Smooth muscle cell (in vitro differentiated cells): ENCODE measurements at regions not wholly inside any gene's neighbourhood (a gene's known extent, or its start where the extent isn't known, plus 50 kb on each side); places are given as distances from the start of the nearest gene placed in this dataset.

Experiments used
- DNase-seq: peaks from one replicate; lab custom pipeline; 2025; ENCODE audit not compliant: unreplicated experiment; lab: John Stamatoyannopoulos, UW
- H2AFZ ChIP-seq: fragments of 200-600 bp; sonication (generic); 2 replicates; pipeline ENCODE4 v1.6.0; 2016; ENCODE audit warnings: antibody characterized with exemption, low read depth, mild to moderate bottlenecking
- H3F3A ChIP-seq: fragments of 200-600 bp; sonication (generic); 2 replicates; pipeline ENCODE4 v1.6.0; 2017; ENCODE audit warnings: antibody characterized with exemption, low read depth
- H3K27ac ChIP-seq: fragments of 200-600 bp; sonication (generic); 2 replicates; pipeline ENCODE4 v1.5.1; 2016; ENCODE audit warnings: low read depth, mild to moderate bottlenecking
- H3K27me3 ChIP-seq: fragments of 200-600 bp; sonication (generic); 2 replicates; pipeline ENCODE4 v1.6.1; 2016; ENCODE audit warnings: low read depth, mild to moderate bottlenecking
- H3K36me3 ChIP-seq: fragments of 200-600 bp; sonication (generic); 2 replicates; pipeline ENCODE4 v1.5.1; 2016; ENCODE audit warnings: low read depth
- H3K4me1 ChIP-seq: fragments of 200-600 bp; sonication (generic); 2 replicates; pipeline ENCODE4 v1.5.1; 2016; ENCODE audit warnings: low read depth
- H3K4me2 ChIP-seq: fragments of 200-600 bp; sonication (generic); 2 replicates; pipeline ENCODE4 v1.6.0; 2016; ENCODE audit warnings: mild to moderate bottlenecking
- H3K4me3 ChIP-seq: fragments of 200-600 bp; sonication (generic); 2 replicates; pipeline ENCODE4 v1.5.1; 2016; ENCODE audit warnings: mild to moderate bottlenecking
- H3K79me2 ChIP-seq: fragments of 200-600 bp; sonication (generic); 2 replicates; pipeline ENCODE4 v1.6.0; 2016; ENCODE audit warnings: low read depth, mild to moderate bottlenecking
- H3K9ac ChIP-seq: fragments of 200-600 bp; sonication (generic); 2 replicates; pipeline ENCODE4 v1.6.0; 2016; ENCODE audit warnings: low read depth
- H3K9me3 ChIP-seq: fragments of 200-600 bp; sonication (generic); replicated peaks from 2 replicates; pipeline ENCODE4 v1.5.1; 2016; ENCODE audit warnings: low read depth
- H4K20me1 ChIP-seq: fragments of 200-600 bp; sonication (generic); 2 replicates; pipeline ENCODE4 v1.6.0; 2016; ENCODE audit warnings: low read depth
- CTCF ChIP-seq: fragments of 200-600 bp; sonication (generic); IDR thresholded peaks from 2 replicates; pipeline ENCODE4 v1.5.1; 2017; ENCODE audit warnings: borderline replicate concordance, mild to moderate bottlenecking, antibody characterized with exemption; ENCODE audit not compliant: insufficient read depth, poor library complexity, severe bottlenecking
- WGBS: methylation state at CpG from one replicate; pipeline ENCODE4 v1.1.7; 2016; ENCODE audit warnings: low lambda C conversion rate; 5-methylcytosine and 5-hydroxymethylcytosine counted together

- H3K9me3 ChIP-seq: no peaks in the 10 kb centered on the region
- no peak for DNase-seq
- H3K27me3 ChIP-seq: no peaks in the 10 kb centered on the region
- no peaks in the 10 kb centered on the region for H3K4me1 ChIP-seq
- no peak overlapping the region for H3K4me3 ChIP-seq
- H2AFZ ChIP-seq: no peak overlapping the region
- H3K79me2 ChIP-seq: no peaks in the 10 kb centered on the region
- no peak for TF ChIP-seq CTCF
- no peaks in the 10 kb centered on the region for H3K36me3 ChIP-seq
- H3F3A ChIP-seq: no peaks in the 10 kb centered on the region
- 95% methylated on average over 3 of the region's 3 CpGs for WGBS
- no peak overlapping the region for H3K9ac ChIP-seq
- no peak overlapping the region for H3K4me2 ChIP-seq
- no peaks in the 10 kb centered on the region for H4K20me1 ChIP-seq
- H3K27ac ChIP-seq: no peak overlapping the region
These were observed 309.1 kb upstream of the SNX7 start for GRCh38 chr1:98352378-98352777.

- H3F3A ChIP-seq: no peaks in the 10 kb centered on the region
- H3K9ac ChIP-seq: no peak overlapping the region
- no peak for TF ChIP-seq CTCF
- H3K27me3 ChIP-seq: no peaks in the 10 kb centered on the region
- H3K36me3 ChIP-seq: no peaks in the 10 kb centered on the region
- no peak overlapping the region for H3K4me3 ChIP-seq
- H3K4me1 ChIP-seq: no peaks in the 10 kb centered on the region
- H4K20me1 ChIP-seq: no peaks in the 10 kb centered on the region
- WGBS: 55% methylated on average over 5 of the region's 5 CpGs
- DNase-seq: no peak
- H3K79me2 ChIP-seq: no peaks in the 10 kb centered on the region
- H3K9me3 ChIP-seq: no peaks in the 10 kb centered on the region
- H3K4me2 ChIP-seq: no peak overlapping the region
- no peak overlapping the region for H3K27ac ChIP-seq
- no peak overlapping the region for H2AFZ ChIP-seq
These were observed 310.0 kb upstream of the SNX7 start for GRCh38 chr1:98351561-98351960.

- 66% methylated on average over 2 of the region's 2 CpGs for WGBS
- Histone ChIP-seq H3K4me3 (no peak overlapping the region), H3K9ac (no peak overlapping the region), H3K79me2 (no peaks in the 10 kb centered on the region), H2AFZ (no peak overlapping the region), H3F3A (no peaks in the 10 kb centered on the region), H3K27ac (no peak overlapping the region), H4K20me1 (no peaks in the 10 kb centered on the region), H3K9me3 (no peaks in the 10 kb centered on the region), H3K4me1 (no peaks in the 10 kb centered on the region), H3K27me3 (no peaks in the 10 kb centered on the region), H3K4me2 (no peak overlapping the region), H3K36me3 (no peaks in the 10 kb centered on the region)
- DNase-seq: no peak
- TF ChIP-seq CTCF: no peak
These were observed 316.1 kb upstream of the SNX7 start for GRCh38 chr1:98345417-98345816.

GRCh38 chr1:98344731-98345130 is 316.8 kb upstream of the SNX7 start:
- Histone ChIP-seq H3K4me3 (no peak overlapping the region), H3K27ac (no peak overlapping the region), H3K36me3 (no peaks in the 10 kb centered on the region), H3K4me2 (no peak overlapping the region), H3K9me3 (no peaks in the 10 kb centered on the region), H3F3A (no peaks in the 10 kb centered on the region), H3K4me1 (no peaks in the 10 kb centered on the region), H3K79me2 (no peaks in the 10 kb centered on the region), H3K27me3 (no peaks in the 10 kb centered on the region), H4K20me1 (no peaks in the 10 kb centered on the region), H3K9ac (no peak overlapping the region), H2AFZ (no peak overlapping the region)
- no peak for DNase-seq
- WGBS: 91% methylated on average over 3 of the region's 3 CpGs
- no peak for TF ChIP-seq CTCF
